ENCODE measurements at regions not wholly inside any gene's neighbourhood (a gene's known extent, or its start where the extent isn't known, plus 50 kb on each side); places are given as distances from the start of the nearest gene placed in this dataset.

DNA sequence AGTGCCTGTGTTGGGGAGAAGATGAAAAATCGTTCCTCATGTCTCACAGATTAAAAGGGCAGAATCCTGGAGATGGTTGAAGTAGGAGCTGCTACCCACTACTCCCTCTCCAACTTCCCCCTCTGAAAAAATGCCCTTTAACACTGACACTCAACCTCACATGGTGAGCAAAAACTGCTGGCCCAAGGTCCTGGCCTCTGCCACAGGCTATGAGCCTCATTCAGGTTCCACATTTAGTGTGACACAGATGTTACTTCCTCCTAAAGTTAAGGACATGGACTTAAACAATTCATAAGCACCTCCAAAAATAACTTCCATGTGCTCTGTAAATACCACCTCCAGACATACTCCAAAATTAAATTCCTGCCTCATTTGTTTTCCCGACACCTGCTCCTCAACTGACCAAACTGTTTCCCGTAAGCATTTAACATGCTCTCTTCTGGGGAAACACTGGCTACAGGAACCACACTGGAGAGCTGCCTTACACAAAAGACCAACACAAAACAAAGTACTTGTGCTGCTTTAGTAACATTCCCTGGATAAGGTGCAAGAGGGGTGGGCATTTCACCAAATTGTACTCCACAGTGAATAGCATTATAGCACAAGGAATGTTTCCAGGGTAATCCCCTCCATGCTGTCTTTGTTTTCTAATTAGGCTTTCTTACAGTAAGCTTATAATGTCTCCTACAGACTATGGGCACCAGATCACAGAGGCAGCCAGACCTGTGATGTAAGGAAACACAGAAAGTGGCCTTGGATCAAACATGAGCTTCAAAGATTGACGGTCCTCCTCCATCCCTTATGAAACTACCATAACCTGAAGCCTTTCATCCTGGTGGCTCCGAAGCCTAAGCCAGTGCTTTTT, 57.0 kb downstream of the PHLDA1 start:
- in situ Hi-C loops (cut with HindIII; ENCODE audit: low sequenced_read_pairs): no loop called here
- no peak for DNase-seq (ENCODE audit: low spot score)

DNA sequence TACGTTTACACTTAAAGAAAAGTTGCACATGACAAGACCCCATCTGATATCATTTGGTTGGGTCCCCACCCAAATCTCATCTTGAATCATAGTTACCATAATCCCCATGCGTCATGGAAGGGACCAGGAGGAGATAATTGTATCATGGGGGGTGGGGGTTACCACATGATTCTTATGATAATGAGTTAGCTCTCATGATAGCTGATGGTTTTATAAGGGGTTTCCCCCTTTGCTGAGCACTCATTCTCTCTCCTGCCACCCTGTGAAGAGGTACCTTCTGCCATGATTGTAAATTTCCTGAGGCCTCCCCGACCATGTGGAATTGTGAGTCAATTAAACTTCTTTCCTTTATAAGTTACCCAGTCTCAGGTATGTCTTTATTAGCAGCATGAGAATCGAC, 60.3 kb downstream of the PHLDA1 start:
- no peak for DNase-seq (ENCODE audit: low spot score)
- in situ Hi-C loops (cut with HindIII; ENCODE audit: low sequenced_read_pairs): no loop called here

DNA sequence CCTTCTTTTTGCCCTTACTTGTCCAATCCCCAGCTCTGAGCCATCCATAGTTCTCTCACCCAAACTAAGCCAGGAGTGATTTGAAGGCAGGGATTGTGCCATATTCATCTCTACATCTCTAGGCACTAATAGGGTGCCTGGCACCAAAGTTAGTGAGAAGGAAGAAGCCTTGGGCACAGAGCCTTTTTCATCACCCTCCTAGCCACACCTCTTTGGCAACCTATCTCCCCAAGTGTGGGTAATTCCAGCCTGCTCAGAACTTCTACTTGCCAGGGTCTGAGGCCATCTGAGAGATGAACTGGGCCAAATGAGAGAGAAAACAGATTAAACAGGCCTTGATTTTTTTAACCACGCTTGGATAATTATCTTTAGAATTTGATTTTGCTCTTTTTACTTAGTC, 61.3 kb downstream of the PHLDA1 start:
- DNase-seq (ENCODE audit: low spot score): no peak
- in situ Hi-C loops (cut with HindIII; ENCODE audit: low sequenced_read_pairs): no loop called here

DNA sequence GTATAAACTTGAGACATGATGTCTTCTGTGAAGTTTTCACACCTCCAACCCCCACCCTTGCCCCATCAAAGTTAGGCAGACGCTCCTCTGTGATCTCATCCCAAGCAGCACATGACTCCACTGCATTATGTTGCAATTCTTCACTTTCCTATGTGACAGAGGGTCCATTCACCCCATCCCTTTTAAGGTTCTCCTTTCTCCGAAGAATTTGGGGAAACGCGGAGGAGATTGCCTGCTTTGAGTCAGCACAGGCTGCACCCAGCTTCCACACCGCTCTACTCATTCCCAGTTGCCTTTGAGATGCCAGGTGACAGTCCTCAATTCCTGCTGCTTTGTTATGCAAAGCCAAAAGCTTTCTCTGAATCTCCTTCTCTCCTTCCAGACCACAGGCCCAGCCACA, 61.8 kb downstream of the PHLDA1 start:
- in situ Hi-C loops (cut with HindIII; ENCODE audit: low sequenced_read_pairs): no loop called here
- DNase-seq (ENCODE audit: low spot score): no peak

DNA sequence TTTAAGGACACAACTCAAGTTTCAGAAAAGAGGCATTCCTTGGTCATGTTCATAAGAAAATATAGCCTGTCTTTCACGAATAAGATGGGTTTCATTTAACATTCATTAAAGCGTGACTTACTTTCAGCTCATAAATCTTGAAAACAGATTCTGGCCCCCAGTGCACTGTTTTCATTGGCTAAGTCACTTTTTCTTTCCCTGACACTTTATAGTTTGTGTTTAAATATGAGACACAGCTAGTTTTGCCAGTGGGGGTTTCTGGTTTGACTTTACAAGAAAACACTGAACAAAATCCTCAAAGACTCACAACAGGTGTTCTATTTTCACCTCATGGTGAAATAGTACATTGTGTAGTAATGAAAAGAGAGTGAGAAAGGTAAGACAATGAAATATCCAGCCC, 65.9 kb downstream of the PHLDA1 start:
- in situ Hi-C loops (cut with HindIII; ENCODE audit: low sequenced_read_pairs): no loop called here

DNA sequence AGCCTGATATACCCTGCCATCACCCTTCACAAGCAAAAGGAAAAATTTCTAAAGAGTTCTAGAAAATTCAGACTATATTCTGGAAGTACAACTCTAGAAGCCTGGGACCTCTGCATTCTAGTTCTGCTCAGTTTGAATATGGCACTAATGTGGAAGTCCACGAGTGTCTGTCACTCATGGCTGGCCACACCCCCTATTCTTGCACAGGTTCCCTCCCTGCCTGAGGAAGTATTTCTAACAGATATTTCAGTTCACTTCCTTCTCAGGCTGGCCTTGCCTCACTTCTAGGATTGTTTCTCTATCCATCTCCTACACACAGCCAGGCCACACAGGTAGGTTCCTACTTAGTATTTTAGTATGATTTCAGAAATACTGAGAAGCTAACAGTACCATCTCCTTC, 67.4 kb downstream of the PHLDA1 start:
- in situ Hi-C loops (cut with HindIII; ENCODE audit: low sequenced_read_pairs): no loop called here
- DNase-seq (ENCODE audit: low spot score): no peak

More for the DNA sequence above, 65.9 kb downstream of the PHLDA1 start:
- no peak for DNase-seq (ENCODE audit: low spot score)

DNA sequence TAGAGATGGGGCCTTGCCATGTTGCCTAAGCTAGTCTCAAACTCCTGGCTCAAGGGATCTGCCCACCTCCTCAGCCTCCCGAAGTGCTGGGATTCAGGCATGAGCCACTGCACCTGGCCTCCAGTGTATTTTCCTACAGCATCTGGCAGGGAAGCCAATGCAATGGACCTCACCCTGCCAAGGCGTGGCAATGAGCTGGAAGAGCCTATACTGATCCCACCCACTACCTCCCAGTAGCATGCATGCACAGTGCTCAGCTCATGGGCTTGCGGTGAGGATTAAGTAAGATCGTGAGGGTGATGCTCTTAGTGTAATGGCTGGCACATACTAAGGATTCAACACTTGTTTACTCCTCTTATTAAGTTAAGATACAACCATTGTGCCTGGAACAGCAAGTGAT, 69.7 kb downstream of the PHLDA1 start:
- in situ Hi-C loops (cut with HindIII; ENCODE audit: low sequenced_read_pairs): no loop called here
- no peak for DNase-seq (ENCODE audit: low spot score)

DNA sequence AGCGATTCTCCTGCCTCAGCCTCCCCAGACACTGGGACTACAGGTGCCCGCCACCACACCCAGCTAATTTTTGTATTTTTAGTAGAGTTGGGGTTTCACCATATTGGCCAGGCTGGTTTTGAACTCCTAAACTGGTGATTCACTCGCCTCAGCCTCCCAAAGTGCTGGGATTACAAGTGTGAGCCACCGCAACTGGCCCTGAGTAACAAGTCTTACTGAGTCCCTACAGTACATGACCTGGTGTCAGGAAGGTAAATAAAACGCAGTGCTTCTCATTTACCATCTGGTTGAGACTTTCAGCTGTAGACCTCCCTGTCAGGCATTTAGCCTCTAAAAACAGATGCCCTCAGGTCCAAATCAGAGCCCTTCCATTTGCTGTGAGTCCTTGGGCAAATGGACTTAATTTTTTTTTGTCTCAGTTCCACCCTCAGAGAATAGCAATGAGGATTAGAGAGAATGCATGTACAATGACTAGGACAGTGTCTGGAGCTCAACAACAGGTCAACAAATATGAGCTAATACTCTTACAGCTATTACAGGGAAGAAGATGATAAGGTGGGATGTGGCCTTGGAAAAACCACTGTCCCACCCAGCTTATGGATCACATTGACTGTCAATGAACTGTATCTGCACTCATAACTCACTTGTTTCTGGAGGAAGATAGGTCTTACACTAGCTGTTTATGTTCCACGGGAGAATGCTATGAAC, 70.5 kb downstream of the PHLDA1 start:
- in situ Hi-C loops (cut with HindIII; ENCODE audit: low sequenced_read_pairs): no loop called here
- DNase-seq (ENCODE audit: low spot score): no peak

DNA sequence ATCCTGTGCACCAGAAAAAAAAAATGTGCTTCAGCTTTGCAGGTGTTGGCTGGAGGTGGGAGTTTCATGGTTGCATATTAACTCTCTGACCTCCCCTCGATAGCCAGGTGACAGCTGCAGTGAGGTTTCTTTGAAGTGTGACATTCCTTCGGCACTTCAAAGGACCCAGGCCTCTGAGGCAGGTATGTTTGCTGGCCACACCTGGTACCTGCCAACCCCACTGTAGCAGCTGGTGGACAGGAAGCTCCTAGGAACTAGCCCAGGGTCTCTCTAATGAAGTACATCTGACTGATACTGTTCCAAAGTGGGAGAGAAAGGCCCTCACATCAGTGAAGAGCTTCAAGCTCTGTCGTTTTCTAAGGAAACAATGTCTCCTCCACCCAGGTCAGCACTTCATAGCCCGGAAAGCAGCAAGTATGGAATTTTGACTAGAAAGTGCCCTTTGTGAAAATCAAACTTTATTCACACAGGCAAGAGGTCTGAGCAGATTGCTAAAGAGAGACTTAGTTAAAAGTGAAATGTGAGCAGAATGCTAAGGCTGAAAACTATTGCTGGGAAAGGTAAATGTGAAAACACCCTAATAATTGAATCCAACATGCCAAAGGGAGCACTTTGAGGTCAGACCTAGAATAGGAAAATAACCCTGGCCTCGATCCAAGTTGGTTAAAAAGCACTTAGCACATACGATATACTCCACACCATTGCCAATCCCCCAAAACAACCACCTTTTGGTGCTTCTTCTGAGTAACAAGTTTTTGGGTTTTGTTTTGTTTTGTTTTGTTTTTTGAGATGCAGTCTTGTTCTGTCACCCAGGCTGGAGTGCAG, 71.3 kb downstream of the PHLDA1 start:
- no peak for DNase-seq (ENCODE audit: low spot score)
- in situ Hi-C loops (cut with HindIII; ENCODE audit: low sequenced_read_pairs): no loop called here

DNA sequence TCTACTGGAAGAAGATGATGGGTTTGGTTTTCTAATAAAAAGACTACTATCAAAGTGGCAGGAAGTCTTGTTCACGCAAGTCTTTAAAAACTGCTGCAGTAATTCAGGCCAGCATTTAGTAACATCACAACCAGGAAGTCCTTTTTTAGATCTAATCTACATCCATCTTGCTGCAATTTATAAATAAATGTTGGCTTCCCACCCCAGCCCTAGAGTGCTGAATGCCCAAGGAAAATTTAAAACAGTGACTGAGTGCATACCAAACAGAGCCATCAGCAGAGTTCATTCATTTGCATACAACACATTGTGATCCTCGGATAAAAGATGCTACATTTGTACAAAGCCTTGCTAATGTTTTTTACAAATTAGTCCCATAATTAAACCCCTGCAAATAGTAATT, 72.1 kb downstream of the PHLDA1 start:
- in situ Hi-C loops (cut with HindIII; ENCODE audit: low sequenced_read_pairs): no loop called here
- DNase-seq (ENCODE audit: low spot score): no peak

DNA sequence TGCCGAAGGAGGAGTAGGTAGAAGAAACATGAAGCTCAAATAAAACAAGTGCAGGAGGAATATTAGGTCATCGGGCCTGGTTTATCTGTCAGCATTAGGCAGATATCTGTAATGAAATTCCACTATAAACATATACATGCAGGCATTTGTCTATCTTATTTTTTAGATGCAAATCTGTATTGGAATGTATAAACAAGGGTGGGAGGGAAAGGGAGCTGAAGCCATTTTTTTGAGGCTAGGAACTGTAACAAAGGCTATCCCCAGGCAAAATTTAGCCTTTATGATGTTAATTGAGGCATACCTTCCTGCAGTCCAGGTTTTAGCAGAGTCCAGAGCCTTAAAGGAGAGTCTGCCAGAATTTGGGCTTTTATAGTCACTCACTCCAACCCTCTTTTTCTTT, 72.5 kb downstream of the PHLDA1 start:
- in situ Hi-C loops (cut with HindIII; ENCODE audit: low sequenced_read_pairs): no loop called here

DNA sequence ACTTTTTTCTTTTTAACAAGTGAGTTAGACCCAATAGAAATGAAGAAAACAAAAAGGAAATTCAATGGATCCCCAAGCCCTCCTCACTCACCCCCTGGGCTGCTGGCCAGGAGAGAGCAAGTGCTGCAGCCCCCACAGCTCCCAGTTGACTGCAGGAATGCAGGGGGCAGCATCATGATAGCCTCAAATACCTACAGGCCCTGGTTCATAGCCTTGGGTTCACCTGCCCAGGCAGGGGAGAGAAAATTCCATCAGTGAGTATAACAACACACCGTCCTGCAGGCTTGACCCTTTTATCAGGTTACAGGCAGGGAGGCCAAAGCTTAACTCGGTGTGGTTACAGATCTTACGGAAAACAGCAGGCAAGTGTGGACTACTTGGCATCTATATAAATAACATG, 76.3 kb downstream of the PHLDA1 start:
- in situ Hi-C loops (cut with HindIII; ENCODE audit: low sequenced_read_pairs): no loop called here
- no peak for DNase-seq (ENCODE audit: low spot score)

More for the DNA sequence above, 72.5 kb downstream of the PHLDA1 start:
- DNase-seq (ENCODE audit: low spot score): no peak

DNA sequence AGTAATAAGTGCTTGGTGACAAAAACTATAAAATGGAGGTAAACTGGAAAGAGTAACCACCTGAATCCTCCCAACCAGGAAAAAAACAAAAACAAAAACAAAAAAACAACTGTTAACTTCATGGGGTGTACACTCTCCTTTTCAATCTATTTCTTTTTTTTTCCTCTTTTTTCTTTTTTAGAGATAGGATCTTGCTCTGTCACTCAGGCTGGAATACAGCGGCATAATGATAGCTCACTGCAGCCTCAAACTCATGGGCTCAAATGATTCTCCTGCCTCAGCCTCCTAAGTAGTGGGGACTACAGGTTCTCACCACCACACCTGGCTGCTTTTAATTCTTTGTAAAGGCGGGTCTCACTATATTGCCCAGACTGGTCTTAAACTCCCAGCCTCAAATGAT, 76.8 kb downstream of the PHLDA1 start:
- DNase-seq (ENCODE audit: low spot score): no peak
- in situ Hi-C loops (cut with HindIII; ENCODE audit: low sequenced_read_pairs): no loop called here

DNA sequence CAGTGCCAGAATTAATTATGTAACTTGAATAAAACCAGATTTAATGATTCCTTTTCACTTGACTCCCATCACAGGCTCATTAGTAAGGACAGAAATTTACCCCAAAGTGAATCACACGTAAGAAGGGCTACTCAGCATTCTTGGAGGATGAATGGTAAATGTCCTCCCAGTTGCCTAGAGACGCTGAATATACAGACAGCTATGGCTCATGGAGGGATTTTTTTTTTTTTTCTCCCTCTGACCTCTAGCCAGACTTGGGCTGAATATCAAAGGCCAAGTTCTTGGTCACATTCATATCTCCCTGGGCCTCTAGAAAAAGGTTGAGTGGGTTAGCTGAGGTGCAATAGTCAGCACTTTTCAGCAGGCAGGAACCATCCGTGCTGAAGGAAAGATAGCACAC, 77.5 kb downstream of the PHLDA1 start:
- no peak for DNase-seq (ENCODE audit: low spot score)
- in situ Hi-C loops (cut with HindIII; ENCODE audit: low sequenced_read_pairs): no loop called here

DNA sequence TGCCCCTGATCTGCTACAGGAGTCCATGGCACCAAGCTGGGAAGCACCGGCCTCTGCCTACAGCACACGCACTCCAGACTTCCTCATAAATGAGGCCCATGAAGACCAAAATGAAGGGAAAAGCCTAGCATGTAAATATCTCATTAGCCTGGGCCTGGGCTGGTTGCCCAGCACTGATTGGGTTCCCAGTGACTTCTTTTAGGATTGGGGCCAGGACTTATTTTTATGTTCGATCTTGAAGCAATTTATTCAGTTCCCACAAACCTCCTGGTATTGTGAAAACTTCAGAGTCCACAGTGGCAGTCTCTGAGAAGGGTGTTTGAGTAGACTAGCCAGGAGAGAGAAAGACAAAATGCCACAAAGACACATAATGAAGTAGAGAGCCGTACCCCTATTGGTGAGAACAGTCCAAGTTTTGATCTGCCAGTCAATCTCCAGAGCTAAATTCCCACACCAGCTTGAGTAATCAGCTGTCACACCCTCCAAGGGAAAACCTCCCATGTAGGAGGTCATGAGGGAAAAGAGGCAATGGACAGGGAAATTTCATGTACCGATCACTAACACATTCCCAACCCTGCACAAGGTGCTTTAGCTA, 78.2 kb downstream of the PHLDA1 start:
- in situ Hi-C loops (cut with HindIII; ENCODE audit: low sequenced_read_pairs): no loop called here
- no peak for DNase-seq (ENCODE audit: low spot score)

DNA sequence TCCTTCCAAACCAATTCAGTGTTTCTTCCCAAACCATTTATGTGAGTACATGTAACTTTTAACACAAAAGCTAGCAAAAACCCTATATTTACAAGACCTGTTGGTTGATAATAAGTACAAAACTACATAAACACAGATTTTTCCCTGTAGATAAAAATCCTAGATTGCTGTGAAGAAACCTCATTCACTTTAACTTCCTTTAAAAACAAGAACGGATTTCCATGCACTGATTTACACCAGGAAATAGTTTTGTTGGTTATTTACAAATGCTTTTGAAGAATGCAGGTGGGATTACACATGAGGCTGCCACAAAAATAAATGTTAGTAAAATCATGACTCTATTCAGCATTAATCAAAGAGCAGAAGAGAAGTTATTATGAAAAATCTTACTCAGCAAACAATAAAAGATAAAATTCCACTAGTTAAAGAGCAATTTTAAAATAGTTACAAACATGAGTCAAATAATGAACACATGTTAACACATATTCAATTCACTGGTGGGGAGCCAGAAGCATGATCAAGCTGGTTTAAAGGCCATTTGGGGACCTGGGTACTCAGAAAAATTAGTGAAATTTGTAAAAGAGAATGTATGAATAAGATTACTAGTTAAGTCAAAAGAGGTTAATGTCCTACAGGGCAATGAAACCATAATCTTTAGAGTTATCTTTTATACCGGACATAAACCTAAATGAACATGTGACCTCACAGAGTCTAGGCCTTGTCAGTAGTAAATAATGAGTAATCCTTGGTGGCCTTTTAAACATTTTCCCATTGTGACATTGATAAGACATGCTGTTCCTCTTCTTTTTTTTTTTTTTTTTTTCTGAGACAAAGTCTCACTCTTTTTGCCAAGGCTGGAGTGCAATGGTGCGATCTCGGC, 79.9 kb downstream of the PHLDA1 start:
- in situ Hi-C loops (cut with HindIII; ENCODE audit: low sequenced_read_pairs): no loop called here
- no peak for DNase-seq (ENCODE audit: low spot score)

DNA sequence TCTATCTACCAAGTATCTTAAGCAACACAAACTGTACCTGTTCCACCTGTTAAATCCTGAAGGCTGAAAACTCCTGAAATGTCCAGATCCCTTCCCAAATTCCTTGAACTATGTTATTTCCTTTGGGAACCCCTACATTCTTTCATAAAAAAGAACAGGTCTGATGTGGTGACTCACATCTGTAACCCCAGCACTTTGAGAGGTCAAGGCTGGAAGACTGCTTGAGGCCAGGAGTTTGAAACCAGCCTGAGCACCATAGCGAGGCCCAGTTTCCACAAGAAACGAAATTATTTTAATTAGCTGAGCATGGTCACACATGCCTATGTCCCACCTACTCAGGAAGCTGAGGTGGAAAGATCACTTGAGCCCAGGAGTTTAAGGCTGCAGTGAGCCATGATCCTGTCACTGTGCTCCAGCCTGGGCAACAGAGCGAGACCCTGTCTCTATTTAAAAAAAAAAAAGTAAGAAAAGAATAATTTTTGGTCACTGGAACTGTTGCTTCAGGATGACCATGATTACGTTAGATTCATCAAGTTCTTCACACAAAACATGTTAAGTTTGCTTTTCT, 84.3 kb downstream of the PHLDA1 start:
- DNase-seq (ENCODE audit: low spot score): no peak
- in situ Hi-C loops (cut with HindIII; ENCODE audit: low sequenced_read_pairs): no loop called here

DNA sequence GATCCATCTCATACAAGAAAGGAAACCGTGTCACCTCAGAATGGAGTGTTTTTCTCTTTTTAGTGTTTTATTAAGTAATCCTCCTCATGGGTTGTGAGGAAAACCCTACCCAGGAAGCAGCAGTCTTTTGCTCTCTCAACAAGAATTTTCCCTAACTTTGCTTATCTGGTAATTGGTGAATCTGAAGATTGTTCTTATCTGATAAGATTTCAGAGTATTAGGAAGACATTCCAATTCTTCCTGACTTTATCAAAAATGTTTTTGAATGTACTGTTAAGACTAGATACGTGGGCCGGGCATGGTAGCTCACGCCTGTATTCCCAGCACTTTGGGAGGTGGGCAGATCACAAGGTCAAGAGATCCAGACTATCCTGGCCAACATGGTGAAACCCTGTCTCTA, 86.0 kb downstream of the PHLDA1 start:
- in situ Hi-C loops (cut with HindIII; ENCODE audit: low sequenced_read_pairs): no loop called here
- DNase-seq (ENCODE audit: low spot score): no peak
